B cell (primary cell): ENCODE measurements at regions not wholly inside any gene's neighbourhood (a gene's known extent, or its start where the extent isn't known, plus 50 kb on each side); places are given as distances from the start of the nearest gene placed in this dataset.

Experiments used
- ATAC-seq: fragments of 200-7000 bp; cut with Tn5 transposase; one replicate; pipeline ENCODE4 v1.10.0; 2021; ENCODE audit warnings: low read depth, mild to moderate bottlenecking, moderate number of reproducible peaks, moderate library complexity
- CTCF ChIA-PET: fragments of 350-600 bp; sonication (Branson Sonifier 250); formaldehyde crosslinking; loops from one replicate; lab custom pipeline; 2021; ENCODE audit warnings: antibody characterized with exemption, inconsistent platforms; lab: Charles Lee
- POLR2A ChIA-PET: fragments of 350-600 bp; sonication (Branson Sonifier 250); formaldehyde crosslinking; loops from one replicate; lab custom pipeline; 2021; ENCODE audit warnings: antibody characterized with exemption; lab: Charles Lee
- DNase-seq: peaks from one replicate; pipeline ENCODE4 v3.0.0; 2013
- H2AFZ ChIP-seq: 2 replicates; pipeline ENCODE4 v1.6.1; 2012; ENCODE audit warnings: mild to moderate bottlenecking, low read depth, low read length; ENCODE audit not compliant: insufficient read depth, poor library complexity, severe bottlenecking
- H3K27ac ChIP-seq, 2 donors: 1 replicate in 1 of 2; 2 replicates in 1 of 2; pipeline ENCODE4 v1.5.1; 2012 to 2013; ENCODE audit warnings: low read length in 2 of 2, mild to moderate bottlenecking in 2 of 2, moderate library complexity in 1 of 2
- H3K27me3 ChIP-seq, 4 experiments: fragments of 200-600 bp in 1 of 4; sonication (generic) in 1 of 4; replicated peaks in 1 of 4; 1 replicate in 2 of 4; 2 replicates in 2 of 4; pipeline versions ENCODE4 v1.6.1 to v1.7.0; 2013 to 2016; ENCODE audit warnings: low read length in 3 of 4, mild to moderate bottlenecking in 2 of 4, mixed read lengths in 1 of 4, moderate library complexity in 1 of 4; ENCODE audit not compliant: insufficient read depth in 4 of 4, control insufficient read depth in 3 of 4; ENCODE audit errors: control extremely low read depth in 1 of 4
- H3K36me3 ChIP-seq, 2 experiments: replicated peaks in 1 of 2; 1 replicate in 1 of 2; 2 replicates in 1 of 2; pipeline versions ENCODE4 v1.6.1 to v1.7.1; 2013; ENCODE audit warnings: low read length in 1 of 2; ENCODE audit not compliant: insufficient read depth in 2 of 2, control insufficient read depth in 1 of 2; ENCODE audit errors: control extremely low read depth in 1 of 2, extremely low read depth in 1 of 2
- H3K4me1 ChIP-seq, 2 donors: fragments of 200-600 bp in 1 of 2; sonication (generic) in 1 of 2; 1 replicate in 1 of 2; 2 replicates in 1 of 2; pipeline versions ENCODE4 v1.5.1 to v1.6.1; 2013 to 2017; ENCODE audit warnings: low read length in 2 of 2; ENCODE audit not compliant: control insufficient read depth in 2 of 2, insufficient read depth in 2 of 2
- H3K4me2 ChIP-seq: replicated peaks from 2 replicates; pipeline ENCODE3; 2012; ENCODE audit warnings: mild to moderate bottlenecking, low read depth, low read length; ENCODE audit not compliant: poor library complexity, severe bottlenecking
- H3K4me3 ChIP-seq, 5 experiments: fragments of 200-600 bp in 1 of 5; sonication (generic) in 1 of 5; 1 replicate in 3 of 5; 2 replicates in 2 of 5; pipeline versions ENCODE4 v1.5.1 to v1.7.0; 2011 to 2016; ENCODE audit warnings: low read length in 4 of 5, mild to moderate bottlenecking in 4 of 5, low read depth in 2 of 5, control low read depth in 1 of 5, moderate library complexity in 1 of 5; ENCODE audit not compliant: insufficient read depth in 1 of 5; ENCODE audit errors: control extremely low read depth in 1 of 5, extremely low read depth in 1 of 5
- H3K79me2 ChIP-seq: fragments of 200-600 bp; sonication (generic); one replicate; pipeline ENCODE4 v1.6.0; 2016; ENCODE audit warnings: low read length; ENCODE audit not compliant: control insufficient read depth, insufficient read depth
- H3K9ac ChIP-seq: fragments of 200-600 bp; sonication (generic); 2 replicates; pipeline ENCODE4 v1.6.1; 2017; ENCODE audit warnings: mild to moderate bottlenecking, low read length, moderate library complexity
- H3K9me3 ChIP-seq, 3 donors: one replicate each; pipeline versions ENCODE4 v1.6.1 to v1.7.1; 2013; ENCODE audit warnings: low read length in 2 of 3; ENCODE audit not compliant: control insufficient read depth in 2 of 3, insufficient read depth in 1 of 3; ENCODE audit errors: control extremely low read depth in 1 of 3
- H4K20me1 ChIP-seq: 2 replicates; pipeline ENCODE4 v1.6.0; 2012; ENCODE audit warnings: mild to moderate bottlenecking, low read length; ENCODE audit not compliant: insufficient read depth, control insufficient read depth, poor library complexity, severe bottlenecking
- H3K27ac Mint-ChIP-seq: one replicate; pipeline ENCODE4 v1.8.0; 2021; ENCODE audit warnings: mixed read lengths
- H3K27me3 Mint-ChIP-seq: one replicate; pipeline ENCODE4 v1.8.0; 2021; ENCODE audit warnings: mixed read lengths
- H3K4me1 Mint-ChIP-seq: one replicate; pipeline ENCODE4 v1.8.0; 2021; ENCODE audit warnings: mixed read lengths
- H3K4me3 Mint-ChIP-seq: one replicate; pipeline ENCODE4 v1.8.0; 2021; ENCODE audit warnings: mixed read lengths
- H3K9me3 Mint-ChIP-seq: one replicate; pipeline ENCODE4 v1.8.0; 2022; ENCODE audit warnings: mixed read lengths; ENCODE audit not compliant: insufficient read depth
- EZH2 ChIP-seq: IDR thresholded peaks from 2 replicates; pipeline ENCODE4 v1.6.1; 2012; ENCODE audit warnings: borderline replicate concordance, low read depth, mild to moderate bottlenecking, moderate library complexity, low read length; ENCODE audit not compliant: insufficient read depth, poor library complexity, severe bottlenecking
- WGBS: methylation state at CpG from one replicate; pipeline ENCODE4 v1.1.5; 2013; ENCODE audit warnings: missing lambda C conversion rate; ENCODE audit not compliant: insufficient coverage; 5-methylcytosine and 5-hydroxymethylcytosine counted together
- intact Hi-C: fragments of 100-400 bp; cut with micrococcal nuclease; formaldehyde crosslinking; loops from one replicate; pipeline ENCODE4 v1.10.0; 2022
- TF ChIP-seq, protein P1 (sequence below): fragments of 200-600 bp; IDR thresholded peaks from one replicate; pipeline ENCODE4 v1.8.0; 2022; ENCODE audit warnings: antibody characterized with exemption, mild to moderate bottlenecking

DNA sequence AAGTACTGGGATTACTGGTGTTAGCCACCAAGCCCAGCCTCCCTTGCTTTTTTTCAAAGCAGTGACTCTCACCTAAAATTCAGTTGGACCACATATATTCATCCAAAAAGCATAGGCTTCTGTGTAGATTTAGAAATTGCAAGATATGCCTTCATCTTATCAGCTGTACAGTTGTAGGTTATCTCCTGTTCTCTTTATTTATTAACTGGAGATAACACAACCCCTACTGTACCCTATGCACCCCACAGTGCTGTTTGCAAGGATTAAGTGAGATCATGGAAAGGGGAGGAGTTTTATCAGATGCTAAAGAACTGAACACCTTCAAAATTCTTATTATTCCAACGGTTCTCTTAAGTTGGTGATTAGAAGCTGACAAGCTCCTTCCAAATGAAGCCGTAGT lies 164.4 kb upstream of the JARID2 start:
- no peak overlapping the region for H3K4me3 Mint-ChIP-seq
- no CpG with 5 or more reads among the region's 2 CpGs for WGBS
- peaks cover 4% of the 10 kb centered on the region for H3K4me1 Mint-ChIP-seq
- H3K9me3 Mint-ChIP-seq, result no peaks in the 10 kb centered on the region
- ChIA-PET POLR2A (no interaction called here), CTCF (no interaction called here)
- no peaks in the 10 kb centered on the region for H3K36me3 ChIP-seq
- H3K9me3 ChIP-seq, result no peaks in the 10 kb centered on the region
- no peaks in the 10 kb centered on the region for H3K79me2 ChIP-seq
- intact Hi-C loops, result no loop called here
- no peak overlapping the region for H3K27ac Mint-ChIP-seq
- TF ChIP-seq, protein P1, sequence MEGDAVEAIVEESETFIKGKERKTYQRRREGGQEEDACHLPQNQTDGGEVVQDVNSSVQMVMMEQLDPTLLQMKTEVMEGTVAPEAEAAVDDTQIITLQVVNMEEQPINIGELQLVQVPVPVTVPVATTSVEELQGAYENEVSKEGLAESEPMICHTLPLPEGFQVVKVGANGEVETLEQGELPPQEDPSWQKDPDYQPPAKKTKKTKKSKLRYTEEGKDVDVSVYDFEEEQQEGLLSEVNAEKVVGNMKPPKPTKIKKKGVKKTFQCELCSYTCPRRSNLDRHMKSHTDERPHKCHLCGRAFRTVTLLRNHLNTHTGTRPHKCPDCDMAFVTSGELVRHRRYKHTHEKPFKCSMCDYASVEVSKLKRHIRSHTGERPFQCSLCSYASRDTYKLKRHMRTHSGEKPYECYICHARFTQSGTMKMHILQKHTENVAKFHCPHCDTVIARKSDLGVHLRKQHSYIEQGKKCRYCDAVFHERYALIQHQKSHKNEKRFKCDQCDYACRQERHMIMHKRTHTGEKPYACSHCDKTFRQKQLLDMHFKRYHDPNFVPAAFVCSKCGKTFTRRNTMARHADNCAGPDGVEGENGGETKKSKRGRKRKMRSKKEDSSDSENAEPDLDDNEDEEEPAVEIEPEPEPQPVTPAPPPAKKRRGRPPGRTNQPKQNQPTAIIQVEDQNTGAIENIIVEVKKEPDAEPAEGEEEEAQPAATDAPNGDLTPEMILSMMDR, result no peak
- no peak for TF ChIP-seq EZH2
- H2AFZ ChIP-seq, result no peak overlapping the region
- no peak overlapping the region for H3K4me2 ChIP-seq
- no peak overlapping the region for H3K4me3 ChIP-seq
- H3K27ac ChIP-seq, result no peak overlapping the region
- no peak for ATAC-seq
- no peaks in the 10 kb centered on the region for H3K27me3 ChIP-seq
- no peak overlapping the region for H3K9ac ChIP-seq
- peaks cover 2% of the 10 kb centered on the region in 2 donors for H3K4me1 ChIP-seq
- H3K27me3 Mint-ChIP-seq, result peaks cover 9% of the 10 kb centered on the region
- DNase-seq, result no peak
- H4K20me1 ChIP-seq, result no peaks in the 10 kb centered on the region

DNA sequence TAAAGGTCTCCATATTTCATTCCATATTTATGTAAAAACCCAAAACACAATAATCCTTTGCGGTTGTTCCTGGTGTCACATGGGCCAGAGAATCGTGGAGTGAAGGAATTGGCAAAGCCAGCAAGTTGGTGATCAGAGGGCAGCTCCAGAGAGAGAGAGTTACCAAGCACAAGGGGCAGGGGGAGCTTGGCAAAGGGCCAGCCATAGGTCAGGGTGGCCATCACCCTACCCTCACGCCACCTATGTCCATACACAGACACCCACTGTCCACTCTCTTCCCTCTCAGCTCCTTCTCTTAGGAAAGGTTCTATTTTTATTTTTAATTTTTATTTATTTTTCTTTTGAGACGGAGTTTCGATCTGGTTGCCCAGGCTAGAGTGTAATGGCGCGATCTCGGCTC lies 163.2 kb upstream of the JARID2 start:
- WGBS, result no CpG with 5 or more reads among the region's 8 CpGs
- TF ChIP-seq, protein P1, result no peak
- TF ChIP-seq EZH2, result no peak
- Mint-ChIP-seq H3K27me3 (peaks cover 4% of the 10 kb centered on the region), H3K9me3 (no peaks in the 10 kb centered on the region), H3K4me3 (no peak overlapping the region), H3K27ac (no peak overlapping the region), H3K4me1 (peaks cover 15% of the 10 kb centered on the region)
- Histone ChIP-seq H3K9ac (no peak overlapping the region), H3K4me3 (no peak overlapping the region), H3K9me3 (no peaks in the 10 kb centered on the region), H3K79me2 (no peaks in the 10 kb centered on the region), H4K20me1 (no peaks in the 10 kb centered on the region), H2AFZ (no peak overlapping the region), H3K36me3 (no peaks in the 10 kb centered on the region), H3K27ac (no peak overlapping the region), H3K4me1 (peaks cover 9 to 10% of the 10 kb centered on the region in 2 donors), H3K4me2 (no peak overlapping the region), H3K27me3 (no peaks in the 10 kb centered on the region)
- ATAC-seq, result no peak
- ChIA-PET POLR2A (no interaction called here), CTCF (no interaction called here)
- intact Hi-C loops, result no loop called here
- DNase-seq, result no peak
